ENCODE measurements at regions not wholly inside any gene's neighbourhood (a gene's known extent, or its start where the extent isn't known, plus 50 kb on each side); places are given as distances from the start of the nearest gene placed in this dataset.
"Not testable (repeated sequence)": the region's sequence is repeated elsewhere in the genome, so short reads cannot be mapped to it uniquely, and the experiment has no call there.

GRCh38 chr20:12083269-12083668 is 165.6 kb downstream of the BTBD3 start:
- no peak for TF ChIP-seq CTCF (IDR thresholded peaks at IDR 0.05; ENCODE audit: low read depth, low read length)
- no peak overlapping the region for H3K4me3 ChIP-seq (ENCODE audit: low read depth, low read length)

GRCh38 chr20:12084482-12084881 is 166.8 kb downstream of the BTBD3 start:
- TF ChIP-seq CTCF (IDR thresholded peaks at IDR 0.05; ENCODE audit: low read depth, low read length), result no peak
- no peak overlapping the region for H3K4me3 ChIP-seq (ENCODE audit: low read depth, low read length)

GRCh38 chr20:12086359-12086758 is 168.7 kb downstream of the BTBD3 start:
- TF ChIP-seq CTCF (IDR thresholded peaks at IDR 0.05; ENCODE audit: low read depth, low read length), result no peak
- H3K4me3 ChIP-seq (ENCODE audit: low read depth, low read length), result no peak overlapping the region

GRCh38 chr20:12090920-12091319 is 173.2 kb downstream of the BTBD3 start:
- H3K4me3 ChIP-seq (ENCODE audit: low read depth, low read length), result no peak overlapping the region
- TF ChIP-seq CTCF (IDR thresholded peaks at IDR 0.05; ENCODE audit: low read depth, low read length), result no peak

GRCh38 chr20:12093057-12093796 is 175.5 kb downstream of the BTBD3 start:
- TF ChIP-seq CTCF (IDR thresholded peaks at IDR 0.05; ENCODE audit: low read depth, low read length), result no peak
- no peak overlapping the region for H3K4me3 ChIP-seq (ENCODE audit: low read depth, low read length)

GRCh38 chr20:12093797-12094190 is 176.1 kb downstream of the BTBD3 start:
- H3K4me3 ChIP-seq (ENCODE audit: low read depth, low read length), result not testable (repeated sequence)

- no peak overlapping the region for H3K4me3 ChIP-seq (ENCODE audit: low read depth, low read length)
- TF ChIP-seq CTCF (IDR thresholded peaks at IDR 0.05; ENCODE audit: low read depth, low read length), result no peak
These were observed 177.7 kb downstream of the BTBD3 start for GRCh38 chr20:12095180-12095920.
